Transverse colon (tissue), 3 donors: ENCODE measurements at regions not wholly inside any gene's neighbourhood (a gene's known extent, or its start where the extent isn't known, plus 50 kb on each side); places are given as distances from the start of the nearest gene placed in this dataset.
"Not testable (repeated sequence)": the region's sequence is repeated elsewhere in the genome, so short reads cannot be mapped to it uniquely, and the experiment has no call there.

Source experiments
- CTCF ChIP-seq, 5 experiments: fragments of 200-600 bp in 3 of 5; fragments of 450-650 bp in 2 of 5; sonication (generic) in 3 of 5; IDR thresholded peaks; 1 replicate in 2 of 5; 2 replicates in 3 of 5; pipeline ENCODE4 v1.5.1; 2016 to 2017; ENCODE audit warnings: antibody characterized with exemption in 5 of 5, inconsistent platforms in 3 of 5, mild to moderate bottlenecking in 2 of 5, moderate library complexity in 1 of 5
- EP300 ChIP-seq: sonication (generic); formaldehyde crosslinking; IDR thresholded peaks from one replicate; pipeline ENCODE4 v1.6.1; 2017; ENCODE audit warnings: antibody characterized with exemption, low read depth
- POLR2A ChIP-seq: fragments of 450-650 bp; IDR thresholded peaks from one replicate; pipeline ENCODE4 v1.6.1; 2016; ENCODE audit warnings: antibody characterized with exemption, mild to moderate bottlenecking, moderate library complexity

- TF ChIP-seq CTCF (IDR thresholded peaks at IDR 0.05); POLR2A; EP300: not testable (repeated sequence)
These were observed 68.4 kb upstream of the NBPF26 start for GRCh38 chr1:120655394-120655793.
